ENCODE measurements at regions not wholly inside any gene's neighbourhood (a gene's known extent, or its start where the extent isn't known, plus 50 kb on each side); places are given as distances from the start of the nearest gene placed in this dataset.

GRCh38 chr3:56899078-56899477, 97.3 kb upstream of the ARHGEF3 start:
- no peak for DNase-seq (ENCODE audit: low spot score)

- DNase-seq (ENCODE audit: low spot score): no peak
These were observed 94.6 kb upstream of the ARHGEF3 start for GRCh38 chr3:56896357-56896756.

- no peak for DNase-seq (ENCODE audit: low spot score)
These were observed 93.2 kb upstream of the ARHGEF3 start for GRCh38 chr3:56894881-56895431.

GRCh38 chr3:56890448-56891091, 88.8 kb upstream of the ARHGEF3 start:
- DNase-seq (ENCODE audit: low spot score): no peak

- no peak for DNase-seq (ENCODE audit: low spot score)
These were observed 87.4 kb upstream of the ARHGEF3 start for GRCh38 chr3:56889131-56889530.

GRCh38 chr3:56887402-56888025, 85.8 kb upstream of the ARHGEF3 start:
- no peak for DNase-seq (ENCODE audit: low spot score)

- no peak for DNase-seq (ENCODE audit: low spot score)
These were observed 84.6 kb upstream of the ARHGEF3 start for GRCh38 chr3:56886314-56886713.

GRCh38 chr3:56885879-56886278, 84.1 kb upstream of the ARHGEF3 start:
- no peak for DNase-seq (ENCODE audit: low spot score)

GRCh38 chr3:56885453-56885852, 83.7 kb upstream of the ARHGEF3 start:
- no peak for DNase-seq (ENCODE audit: low spot score)

GRCh38 chr3:56884387-56884786, 82.6 kb upstream of the ARHGEF3 start:
- DNase-seq (ENCODE audit: low spot score): no peak

- no peak for DNase-seq (ENCODE audit: low spot score)
These were observed 82.1 kb upstream of the ARHGEF3 start for GRCh38 chr3:56883828-56884227.

GRCh38 chr3:56882896-56883295, 81.1 kb upstream of the ARHGEF3 start:
- DNase-seq (ENCODE audit: low spot score): no peak

GRCh38 chr3:56881841-56882240, 80.1 kb upstream of the ARHGEF3 start:
- no peak for DNase-seq (ENCODE audit: low spot score)

GRCh38 chr3:56880720-56881575, 79.2 kb upstream of the ARHGEF3 start:
- DNase-seq (ENCODE audit: low spot score): no peak

- no peak for DNase-seq (ENCODE audit: low spot score)
These were observed 77.9 kb upstream of the ARHGEF3 start for GRCh38 chr3:56879436-56880215.

GRCh38 chr3:56878074-56878473, 76.3 kb upstream of the ARHGEF3 start:
- no peak for DNase-seq (ENCODE audit: low spot score)

- DNase-seq (ENCODE audit: low spot score): no peak
These were observed 75.2 kb upstream of the ARHGEF3 start for GRCh38 chr3:56876916-56877315.

GRCh38 chr3:56874269-56874668, 72.5 kb upstream of the ARHGEF3 start:
- DNase-seq (ENCODE audit: low spot score): no peak

GRCh38 chr3:56870436-56870835, 68.7 kb upstream of the ARHGEF3 start:
- no peak for DNase-seq (ENCODE audit: low spot score)

GRCh38 chr3:56869157-56869889, 67.6 kb upstream of the ARHGEF3 start:
- no peak for DNase-seq (ENCODE audit: low spot score)

GRCh38 chr3:56868706-56869105, 67.0 kb upstream of the ARHGEF3 start:
- no peak for DNase-seq (ENCODE audit: low spot score)

All from ureter (tissue), 1 donor.